ENCODE measurements at regions not wholly inside any gene's neighbourhood (a gene's known extent, or its start where the extent isn't known, plus 50 kb on each side); places are given as distances from the start of the nearest gene placed in this dataset.

DNA sequence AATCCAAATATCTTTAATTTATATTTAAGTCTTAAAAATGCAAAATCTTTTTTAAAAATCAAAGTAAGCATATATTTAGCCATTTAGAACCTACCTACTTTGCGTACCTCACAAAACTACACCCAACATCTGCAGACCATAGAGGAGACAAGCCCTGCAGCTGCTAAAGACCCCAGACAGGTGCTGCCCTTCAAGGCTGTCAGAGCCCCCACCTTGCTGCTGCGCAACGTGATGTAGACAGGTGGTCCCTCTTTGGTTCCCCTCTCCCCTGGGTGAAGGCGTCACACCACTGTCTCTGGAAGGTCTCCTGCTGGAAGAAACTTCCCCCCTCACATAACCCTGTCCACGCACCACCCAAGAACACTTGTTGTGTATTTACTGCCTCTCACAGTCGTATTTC is 204.5 kb downstream of the ARRDC4 start:
- H3K9ac ChIP-seq: no peak overlapping the region

DNA sequence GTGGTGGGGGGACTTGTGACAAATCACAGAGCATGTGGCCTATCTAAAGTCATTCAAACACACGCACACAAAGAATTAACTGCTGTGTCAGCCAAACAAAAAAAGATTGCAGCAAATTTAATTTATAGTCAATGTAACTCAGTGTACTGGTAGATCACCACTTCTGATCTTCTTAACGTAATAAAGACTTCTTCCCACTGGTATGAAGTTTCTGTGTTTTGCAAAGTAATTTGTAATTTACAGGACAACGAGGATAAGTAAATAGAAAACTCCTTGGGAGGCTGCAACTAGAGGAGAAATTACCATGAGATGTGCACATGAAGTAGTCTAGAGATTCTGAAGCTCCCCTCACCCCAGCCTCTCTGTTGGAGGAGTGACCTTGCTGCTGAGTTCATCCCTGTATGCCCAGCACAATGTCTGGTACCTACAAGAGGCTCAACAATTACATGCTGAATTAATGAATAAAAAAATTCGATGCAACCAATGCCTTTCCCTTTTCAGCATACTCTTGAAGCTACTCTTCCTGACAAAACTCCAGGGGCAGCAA is 207.3 kb downstream of the ARRDC4 start:
- Histone ChIP-seq H3K4me1 (ENCODE audit: insufficient read depth) (no peaks in the 10 kb centered on the region), H3K9ac (no peak overlapping the region), H3K36me3 (ENCODE audit: low read depth) (no peaks in the 10 kb centered on the region), H4K20me1 (ENCODE audit: insufficient read depth) (no peaks in the 10 kb centered on the region), H3K9me3 (ENCODE audit: low read depth) (no peaks in the 10 kb centered on the region), H3K9me2 (ENCODE audit: insufficient read depth) (no peaks in the 10 kb centered on the region), H3F3A (ENCODE audit: insufficient read depth) (no peaks in the 10 kb centered on the region), H3K27me3 (replicated peaks; ENCODE audit: insufficient read depth) (no peaks in the 10 kb centered on the region), H3K79me2 (ENCODE audit: insufficient read depth) (no peaks in the 10 kb centered on the region), H3K27ac (no peak overlapping the region), H2AFZ (no peak overlapping the region), H3K4me3 (no peak overlapping the region), H3K4me2 (ENCODE audit: unreplicated experiment) (no peak overlapping the region)
- 75 to 76% methylated on average over 4 of the region's 4 CpGs for WGBS, 2 experiments (ENCODE audit: low coverage in 1 of 2, low lambda C conversion rate in 2 of 2, missing lambda C conversion rate in 2 of 2)
- in situ Hi-C loops (cut with MboI): no loop called here
- TF ChIP-seq EZH2 (IDR thresholded peaks at IDR 0.05; ENCODE audit: insufficient read depth, poor library complexity, severe bottlenecking) (no peak), EZH2phosphoT487 (IDR thresholded peaks at IDR 0.05; ENCODE audit: insufficient read depth, low read depth) (no peak)
- no peak for DNase-seq

More for the DNA sequence above, 204.5 kb downstream of the ARRDC4 start:
- H3K9me3 ChIP-seq (ENCODE audit: low read depth): no peaks in the 10 kb centered on the region
- no peak overlapping the region for H2AFZ ChIP-seq
- H3K4me1 ChIP-seq (ENCODE audit: insufficient read depth): no peaks in the 10 kb centered on the region
- no peaks in the 10 kb centered on the region for H3K27me3 ChIP-seq (replicated peaks; ENCODE audit: insufficient read depth)
- H3K9me2 ChIP-seq (ENCODE audit: insufficient read depth): no peaks in the 10 kb centered on the region
- no peak overlapping the region for H3K4me3 ChIP-seq
- in situ Hi-C loops (cut with MboI): no loop called here
- no peaks in the 10 kb centered on the region for H3K79me2 ChIP-seq (ENCODE audit: insufficient read depth)
- no peaks in the 10 kb centered on the region for H3F3A ChIP-seq (ENCODE audit: insufficient read depth)
- 82 to 84% methylated on average over 6 of the region's 6 CpGs for WGBS, 2 experiments (ENCODE audit: low coverage in 1 of 2, low lambda C conversion rate in 2 of 2, missing lambda C conversion rate in 2 of 2)
- no peaks in the 10 kb centered on the region for H3K36me3 ChIP-seq (ENCODE audit: low read depth)
- no peak overlapping the region for H3K27ac ChIP-seq
- no peak for DNase-seq
- TF ChIP-seq EZH2 (IDR thresholded peaks at IDR 0.05; ENCODE audit: insufficient read depth, poor library complexity, severe bottlenecking): no peak
- TF ChIP-seq EZH2phosphoT487 (IDR thresholded peaks at IDR 0.05; ENCODE audit: insufficient read depth, low read depth): no peak
- H3K4me2 ChIP-seq (ENCODE audit: unreplicated experiment): no peak overlapping the region
- H4K20me1 ChIP-seq (ENCODE audit: insufficient read depth): no peaks in the 10 kb centered on the region

DNA sequence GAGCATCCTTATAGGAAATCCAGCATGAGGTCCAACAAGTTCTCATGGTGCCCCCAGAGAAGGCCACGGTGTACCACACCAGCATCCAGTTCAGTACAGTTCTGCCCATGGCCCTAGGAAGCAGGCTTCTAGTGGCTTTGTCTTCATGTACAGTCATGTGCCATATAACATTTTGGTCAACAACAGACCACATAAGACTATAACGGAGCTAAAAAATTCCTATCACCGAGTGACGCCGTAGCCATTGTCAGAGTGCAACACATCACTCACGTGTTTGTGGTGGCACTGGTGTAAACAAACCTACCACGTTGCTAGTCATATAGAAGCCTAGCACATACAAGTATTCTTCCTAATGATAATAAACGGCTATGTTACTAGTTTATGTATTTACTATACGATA is 209.0 kb downstream of the ARRDC4 start:
- Histone ChIP-seq H3K36me3 (ENCODE audit: low read depth) (no peaks in the 10 kb centered on the region), H3K27me3 (replicated peaks; ENCODE audit: insufficient read depth) (no peaks in the 10 kb centered on the region), H3K79me2 (ENCODE audit: insufficient read depth) (no peaks in the 10 kb centered on the region), H3F3A (ENCODE audit: insufficient read depth) (no peaks in the 10 kb centered on the region), H3K27ac (no peak overlapping the region), H3K4me2 (ENCODE audit: unreplicated experiment) (no peak overlapping the region), H3K4me1 (ENCODE audit: insufficient read depth) (no peaks in the 10 kb centered on the region), H4K20me1 (ENCODE audit: insufficient read depth) (no peaks in the 10 kb centered on the region), H3K9ac (no peak overlapping the region), H3K4me3 (no peak overlapping the region), H3K9me2 (ENCODE audit: insufficient read depth) (no peaks in the 10 kb centered on the region), H2AFZ (no peak overlapping the region), H3K9me3 (ENCODE audit: low read depth) (no peaks in the 10 kb centered on the region)
- DNase-seq: no peak
- no peak for TF ChIP-seq EZH2phosphoT487 (IDR thresholded peaks at IDR 0.05; ENCODE audit: insufficient read depth, low read depth)
- no peak for TF ChIP-seq EZH2 (IDR thresholded peaks at IDR 0.05; ENCODE audit: insufficient read depth, poor library complexity, severe bottlenecking)
- in situ Hi-C loops (cut with MboI): no loop called here
- 75 to 79% methylated on average over 9 of the region's 9 CpGs for WGBS, 2 experiments (ENCODE audit: low coverage in 1 of 2, low lambda C conversion rate in 2 of 2, missing lambda C conversion rate in 2 of 2)

DNA sequence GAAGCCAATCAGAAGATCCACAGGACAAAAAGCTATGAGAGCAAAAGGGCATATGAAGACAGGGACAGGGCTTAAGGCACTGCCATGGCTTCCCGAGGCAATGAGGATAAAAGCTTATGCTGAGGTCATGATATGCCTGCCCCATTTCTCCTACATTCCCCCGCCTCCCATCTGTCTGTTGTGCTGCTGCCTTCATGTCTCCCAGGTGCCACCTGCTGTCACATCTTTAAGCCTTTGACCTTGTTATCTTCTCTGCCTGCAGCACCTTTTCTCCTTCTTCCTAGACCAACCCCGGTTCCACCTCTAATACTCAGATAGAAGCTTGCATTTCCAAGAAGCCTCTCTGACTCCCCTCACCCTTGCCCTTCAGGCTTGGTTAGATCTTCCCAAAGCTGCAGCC is 213.8 kb downstream of the ARRDC4 start:
- Histone ChIP-seq H3K4me3 (no peak overlapping the region), H3K36me3 (ENCODE audit: low read depth) (no peaks in the 10 kb centered on the region), H4K20me1 (ENCODE audit: insufficient read depth) (no peaks in the 10 kb centered on the region), H3F3A (ENCODE audit: insufficient read depth) (no peaks in the 10 kb centered on the region), H3K4me2 (ENCODE audit: unreplicated experiment) (no peak overlapping the region), H3K4me1 (ENCODE audit: insufficient read depth) (no peaks in the 10 kb centered on the region), H2AFZ (no peak overlapping the region), H3K9me3 (ENCODE audit: low read depth) (no peaks in the 10 kb centered on the region), H3K27ac (no peak overlapping the region), H3K9ac (no peak overlapping the region), H3K27me3 (replicated peaks; ENCODE audit: insufficient read depth) (0 out of 2 replicates have a peak, but pooled peaks cover 7% of the 10 kb centered on the region), H3K9me2 (ENCODE audit: insufficient read depth) (no peaks in the 10 kb centered on the region), H3K79me2 (ENCODE audit: insufficient read depth) (no peaks in the 10 kb centered on the region)
- 18 to 22% methylated on average over 3 of the region's 3 CpGs for WGBS, 2 experiments (ENCODE audit: low coverage in 1 of 2, low lambda C conversion rate in 2 of 2, missing lambda C conversion rate in 2 of 2)
- in situ Hi-C loops (cut with MboI): no loop called here
- DNase-seq: no peak
- TF ChIP-seq EZH2 (IDR thresholded peaks at IDR 0.05; ENCODE audit: insufficient read depth, poor library complexity, severe bottlenecking) (no peak), EZH2phosphoT487 (IDR thresholded peaks at IDR 0.05; ENCODE audit: insufficient read depth, low read depth) (no peak)

DNA sequence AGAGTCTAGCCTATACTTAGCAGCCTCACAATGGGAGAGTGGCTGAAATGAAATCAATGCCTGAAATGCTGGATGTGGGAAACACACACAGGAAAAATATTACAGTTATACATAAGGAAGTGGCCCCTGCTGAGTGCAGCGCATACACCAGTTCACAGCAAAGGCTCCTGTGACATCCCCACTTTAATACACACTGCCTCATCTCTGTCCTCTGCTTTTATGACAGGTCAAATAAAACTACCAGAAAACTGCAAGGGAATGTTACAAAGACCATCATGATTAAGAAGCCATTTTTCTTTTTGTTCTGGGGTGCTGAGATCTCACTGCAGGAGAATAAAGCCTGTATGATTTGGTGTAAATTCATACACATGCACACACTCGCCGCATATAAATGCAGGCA is 214.3 kb downstream of the ARRDC4 start:
- Histone ChIP-seq H3K9me3 (ENCODE audit: low read depth) (no peaks in the 10 kb centered on the region), H3F3A (ENCODE audit: insufficient read depth) (no peaks in the 10 kb centered on the region), H3K79me2 (ENCODE audit: insufficient read depth) (no peaks in the 10 kb centered on the region), H3K4me2 (ENCODE audit: unreplicated experiment) (no peak overlapping the region), H3K9me2 (ENCODE audit: insufficient read depth) (no peaks in the 10 kb centered on the region), H3K27ac (no peak overlapping the region), H3K4me3 (no peak overlapping the region), H2AFZ (no peak overlapping the region), H3K27me3 (replicated peaks; ENCODE audit: insufficient read depth) (0 out of 2 replicates have a peak, but pooled peaks cover 7% of the 10 kb centered on the region), H3K36me3 (ENCODE audit: low read depth) (no peaks in the 10 kb centered on the region), H3K9ac (no peak overlapping the region), H4K20me1 (ENCODE audit: insufficient read depth) (no peaks in the 10 kb centered on the region), H3K4me1 (ENCODE audit: insufficient read depth) (no peaks in the 10 kb centered on the region)
- in situ Hi-C loops (cut with MboI): loop anchor here (5.0 kb wide), 1 partner anchor 268 kb away; no protein-coding TSS in a partner anchor
- TF ChIP-seq EZH2phosphoT487 (IDR thresholded peaks at IDR 0.05; ENCODE audit: insufficient read depth, low read depth): no peak
- no peak for TF ChIP-seq EZH2 (IDR thresholded peaks at IDR 0.05; ENCODE audit: insufficient read depth, poor library complexity, severe bottlenecking)
- DNase-seq: no peak
- 94 to 95% methylated on average over 3 of the region's 3 CpGs for WGBS, 2 experiments (ENCODE audit: low coverage in 1 of 2, low lambda C conversion rate in 2 of 2, missing lambda C conversion rate in 2 of 2)
